H9 (cell line): ENCODE measurements at regions not wholly inside any gene's neighbourhood (a gene's known extent, or its start where the extent isn't known, plus 50 kb on each side); places are given as distances from the start of the nearest gene placed in this dataset.

ENCODE experiments used
- DNase-seq: peaks from one replicate; pipeline ENCODE4 v3.0.0-alpha.2; 2017
- H2AFZ ChIP-seq: one replicate; pipeline ENCODE4 v1.6.1; 2013; ENCODE audit warnings: mild to moderate bottlenecking, low read length, control low read depth, moderate library complexity
- H2AK5ac ChIP-seq: 2 replicates; pipeline ENCODE4 v1.6.1; 2013; ENCODE audit warnings: low read length, control low read depth, mixed read lengths; ENCODE audit not compliant: insufficient read length
- H2BK120ac ChIP-seq: one replicate; pipeline ENCODE4 v1.6.1; 2013; ENCODE audit warnings: low read depth, mild to moderate bottlenecking, low read length, control low read depth, inconsistent platforms; ENCODE audit not compliant: poor library complexity, severe bottlenecking
- H2BK12ac ChIP-seq: 2 replicates; pipeline ENCODE4 v1.6.1; 2013; ENCODE audit warnings: low read length, control low read depth, mixed read lengths, low read depth; ENCODE audit not compliant: insufficient read length
- H2BK15ac ChIP-seq: 2 replicates; pipeline ENCODE4 v1.6.1; 2013; ENCODE audit warnings: low read depth, low read length, control low read depth
- H2BK20ac ChIP-seq: one replicate; pipeline ENCODE4 v1.6.1; 2013; ENCODE audit warnings: low read depth, mild to moderate bottlenecking, low read length, control low read depth, inconsistent platforms; ENCODE audit not compliant: poor library complexity, severe bottlenecking
- H2BK5ac ChIP-seq: 2 replicates; pipeline ENCODE4 v1.6.1; 2013; ENCODE audit warnings: low read length, control low read depth, mixed read lengths; ENCODE audit not compliant: insufficient read length
- H3K14ac ChIP-seq: 2 replicates; pipeline ENCODE4 v1.6.1; 2013; ENCODE audit warnings: low read length, control low read depth; ENCODE audit not compliant: insufficient read depth
- H3K18ac ChIP-seq: 2 replicates; pipeline ENCODE4 v1.6.1; 2013; ENCODE audit warnings: low read depth, mild to moderate bottlenecking, mixed read lengths, low read length, control low read depth; ENCODE audit not compliant: insufficient read length
- H3K23ac ChIP-seq: 2 replicates; pipeline ENCODE4 v1.6.1; 2013; ENCODE audit warnings: low read length, control low read depth, mixed read lengths, low read depth; ENCODE audit not compliant: insufficient read length
- H3K23me2 ChIP-seq: 2 replicates; pipeline ENCODE4 v1.6.1; 2013; ENCODE audit warnings: low read depth, mild to moderate bottlenecking, mixed read lengths, low read length, control low read depth; ENCODE audit not compliant: insufficient read length, poor library complexity, severe bottlenecking
- H3K27ac ChIP-seq: 2 replicates; pipeline ENCODE4 v1.5.1; 2013; ENCODE audit warnings: low read length, control low read depth, mixed read lengths, low read depth; ENCODE audit not compliant: insufficient read length
- H3K27me3 ChIP-seq: 2 replicates; pipeline ENCODE4 v1.6.1; 2013; ENCODE audit warnings: low read length, control low read depth, inconsistent platforms; ENCODE audit not compliant: insufficient read depth
- H3K4ac ChIP-seq: 2 replicates; pipeline ENCODE4 v1.6.1; 2013; ENCODE audit warnings: low read depth, mild to moderate bottlenecking, control low read depth, inconsistent platforms, low read length, moderate library complexity
- H3K4me1 ChIP-seq: 2 replicates; pipeline ENCODE4 v1.6.1; 2013; ENCODE audit warnings: low read length, control low read depth, inconsistent platforms; ENCODE audit not compliant: insufficient read depth
- H3K4me2 ChIP-seq: 2 replicates; pipeline ENCODE4 v1.6.1; 2013; ENCODE audit warnings: low read length, control low read depth, mixed read lengths; ENCODE audit not compliant: insufficient read length, insufficient read depth
- H3K56ac ChIP-seq: 2 replicates; pipeline ENCODE4 v1.6.1; 2013; ENCODE audit warnings: low read depth, mild to moderate bottlenecking, mixed read lengths, low read length, control low read depth; ENCODE audit not compliant: insufficient read length
- H3K79me1 ChIP-seq: 2 replicates; pipeline ENCODE4 v1.6.1; 2013; ENCODE audit warnings: low read depth, mild to moderate bottlenecking, moderate library complexity, low read length, control low read depth, inconsistent platforms; ENCODE audit not compliant: insufficient read depth, poor library complexity, severe bottlenecking
- H3K79me2 ChIP-seq: 2 replicates; pipeline ENCODE4 v1.6.1; 2013; ENCODE audit warnings: low read length, control low read depth, inconsistent platforms; ENCODE audit not compliant: insufficient read depth
- H3K9ac ChIP-seq: 2 replicates; pipeline ENCODE4 v1.6.1; 2013; ENCODE audit warnings: low read length, control low read depth, mixed read lengths; ENCODE audit not compliant: insufficient read length; ENCODE audit errors: extremely low read depth
- H3K9me3 ChIP-seq: one replicate; pipeline ENCODE4 v1.6.1; 2013; ENCODE audit warnings: low read depth, low read length, inconsistent platforms; ENCODE audit not compliant: control insufficient read depth
- H3T11ph ChIP-seq: one replicate; pipeline ENCODE4 v1.6.1; 2013; ENCODE audit warnings: mild to moderate bottlenecking, low read length, control low read depth, inconsistent platforms
- H4K20me1 ChIP-seq: one replicate; pipeline ENCODE4 v1.6.1; 2013; ENCODE audit not compliant: control insufficient read depth, insufficient read length, insufficient read depth
- H4K5ac ChIP-seq: 2 replicates; pipeline ENCODE4 v1.6.1; 2013; ENCODE audit warnings: low read depth, mild to moderate bottlenecking, mixed read lengths, low read length, control low read depth; ENCODE audit not compliant: insufficient read length
- H4K8ac ChIP-seq: replicated peaks from 2 replicates; pipeline ENCODE4 v1.6.1; 2013; ENCODE audit warnings: low read length, control low read depth, mixed read lengths, low read depth; ENCODE audit not compliant: insufficient read length
- H4K91ac ChIP-seq: 2 replicates; pipeline ENCODE4 v1.6.1; 2013; ENCODE audit warnings: low read depth, mild to moderate bottlenecking, moderate library complexity, mixed read lengths, low read length, control low read depth; ENCODE audit not compliant: insufficient read length
- H3K27ac Mint-ChIP-seq, 3 experiments: 2 replicates in 2 of 3; 3 replicates in 1 of 3; pipeline ENCODE4 v1.8.0; 2020 to 2021; ENCODE audit warnings: mixed read lengths in 3 of 3, mild to moderate bottlenecking in 1 of 3, moderate library complexity in 1 of 3
- H3K27me3 Mint-ChIP-seq: 2 replicates; pipeline ENCODE4 v1.8.0; 2021; ENCODE audit warnings: low read depth, mild to moderate bottlenecking, moderate library complexity, mixed read lengths
- H3K36me3 Mint-ChIP-seq, 3 experiments: 2 replicates in 2 of 3; 3 replicates in 1 of 3; pipeline ENCODE4 v1.8.0; 2020 to 2021; ENCODE audit warnings: low read depth in 3 of 3, mixed read lengths in 3 of 3; ENCODE audit not compliant: insufficient read depth in 1 of 3
- H3K4me1 Mint-ChIP-seq, 2 experiments: 2 replicates each; pipeline ENCODE4 v1.8.0; 2020; ENCODE audit warnings: mixed read lengths in 2 of 2
- H3K4me3 Mint-ChIP-seq, 2 experiments: 2 replicates in 1 of 2; 3 replicates in 1 of 2; pipeline ENCODE4 v1.8.0; 2020 to 2021; ENCODE audit warnings: mild to moderate bottlenecking in 2 of 2, mixed read lengths in 2 of 2, moderate library complexity in 1 of 2
- H3K9me3 Mint-ChIP-seq, 2 experiments: 2 replicates in 1 of 2; 3 replicates in 1 of 2; pipeline ENCODE4 v1.8.0; 2020; ENCODE audit warnings: mild to moderate bottlenecking in 2 of 2, mixed read lengths in 2 of 2, moderate library complexity in 1 of 2
- CTCF ChIP-seq: fragments of 200-600 bp; sonication (generic); conservative IDR thresholded peaks from 3 replicates; pipeline ENCODE4 v1.8.0; 2021; ENCODE audit warnings: antibody characterized with exemption, mild to moderate bottlenecking
- WGBS: extraction: QIAGEN DNeasy Blood & Tissue Kit; methylation state at CpG from one replicate; pipeline ENCODE4 v1.1.7; 2013; ENCODE audit warnings: missing lambda C conversion rate, low lambda C conversion rate, mixed read lengths; ENCODE audit not compliant: insufficient read length; ENCODE audit errors: extremely low coverage; 5-methylcytosine and 5-hydroxymethylcytosine counted together

- H3K27me3 ChIP-seq, result no peaks in the 10 kb centered on the region
- H2AFZ ChIP-seq, result no peak overlapping the region
- H4K91ac ChIP-seq, result no peak overlapping the region
- H3K14ac ChIP-seq, result no peak overlapping the region
- no peak for DNase-seq
- H2BK20ac ChIP-seq, result no peak overlapping the region
- H3K4me1 ChIP-seq, result no peaks in the 10 kb centered on the region
- no peak overlapping the region for H3K18ac ChIP-seq
- H3K36me3 Mint-ChIP-seq, result no peaks in the 10 kb centered on the region; a peak in 1 of 7 replicates
- H3K9me3 Mint-ChIP-seq, result no peaks in the 10 kb centered on the region
- no peak overlapping the region for H4K8ac ChIP-seq
- H3K27me3 Mint-ChIP-seq, result peaks cover 29% of the 10 kb centered on the region
- H4K20me1 ChIP-seq, result no peaks in the 10 kb centered on the region
- H3K27ac Mint-ChIP-seq, result no peak overlapping the region; a peak in 1 of 7 replicates
- no peak overlapping the region for H3K27ac ChIP-seq
- no CpG with 5 or more reads among the region's 6 CpGs for WGBS
- H2BK12ac ChIP-seq, result no peak overlapping the region
- no peak overlapping the region for H3K4ac ChIP-seq
- peaks cover 12 to 19% of the 10 kb centered on the region in 2 experiments for H3K4me1 Mint-ChIP-seq
- no peaks in the 10 kb centered on the region for H3K23me2 ChIP-seq
- no peak overlapping the region for H2BK15ac ChIP-seq
- H3K9me3 ChIP-seq, result no peaks in the 10 kb centered on the region
- H3K79me2 ChIP-seq, result no peaks in the 10 kb centered on the region
- H3K56ac ChIP-seq, result no peak overlapping the region
- no peaks in the 10 kb centered on the region for H3K79me1 ChIP-seq
- no peak overlapping the region for H4K5ac ChIP-seq
- H2BK5ac ChIP-seq, result no peak overlapping the region
- H3K23ac ChIP-seq, result no peak overlapping the region
- no peak overlapping the region for H3K4me2 ChIP-seq
- H3K9ac ChIP-seq, result no peak overlapping the region
- H2AK5ac ChIP-seq, result no peak overlapping the region
- no peak overlapping the region for H3K4me3 Mint-ChIP-seq
- no peak for TF ChIP-seq CTCF
- no peak overlapping the region for H2BK120ac ChIP-seq
- no peak overlapping the region for H3T11ph ChIP-seq
These were observed 86.7 kb upstream of the RAB6C start for GRCh38 chr2:129892773-129893172.
